ENCODE measurements at regions not wholly inside any gene's neighbourhood (a gene's known extent, or its start where the extent isn't known, plus 50 kb on each side); places are given as distances from the start of the nearest gene placed in this dataset.

DNA sequence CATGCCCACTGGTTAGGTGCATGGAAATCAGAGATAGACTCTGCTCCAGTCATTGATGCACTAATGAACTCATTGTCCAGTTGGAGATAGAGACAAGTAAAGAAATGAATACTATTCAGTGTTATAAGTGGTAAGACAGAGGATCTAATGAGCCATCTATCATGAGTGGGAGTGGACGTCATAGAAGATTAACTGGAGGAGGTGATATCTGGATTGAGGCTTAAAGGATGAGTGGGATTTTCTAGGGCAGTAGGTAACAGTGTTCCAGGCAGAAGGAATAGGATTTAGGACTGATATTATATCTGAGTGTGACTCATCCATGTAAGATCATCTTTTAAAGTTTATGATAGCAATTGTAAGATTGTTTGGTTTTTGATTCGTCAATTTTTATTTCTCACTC is 152.2 kb upstream of the CSNK1A1L start:
- TF ChIP-seq SMARCC2 (IDR thresholded peaks at IDR 0.05), result no peak
- TF ChIP-seq POLR2A (IDR thresholded peaks at IDR 0.05; ENCODE audit: insufficient read depth in 1 of 2, low read depth in 2 of 2, low read length in 2 of 2), result no peak
- TF ChIP-seq ZNF274 (CRISPR knock-in tag; IDR thresholded peaks at IDR 0.05), result no peak

Measured in HepG2 (cell line).